ENCODE measurements at regions not wholly inside any gene's neighbourhood (a gene's known extent, or its start where the extent isn't known, plus 50 kb on each side); places are given as distances from the start of the nearest gene placed in this dataset.
A peak's percentile ranks its signal among the peaks of the same experiment; 100 is the strongest.

DNA sequence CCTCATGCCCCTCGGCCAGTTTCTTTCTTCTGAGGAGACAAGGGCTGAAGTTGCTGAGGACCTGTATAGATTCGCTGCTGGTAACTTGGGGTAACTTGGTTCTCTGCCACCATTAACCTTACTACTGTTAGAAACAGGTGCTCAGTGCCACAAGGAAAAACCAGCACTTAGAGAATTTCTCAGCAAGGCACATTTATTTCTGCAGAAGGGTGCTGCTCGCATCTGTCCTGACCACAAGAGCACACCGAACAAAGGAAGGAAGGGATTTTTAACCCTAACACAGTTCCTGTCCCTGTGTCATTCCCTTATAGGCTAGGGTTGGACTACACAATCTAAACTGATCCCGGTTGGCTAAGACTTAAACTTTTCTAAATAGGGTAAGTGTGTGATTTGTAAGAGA, 154.1 kb downstream of the SOCS6 start:
- H3K4me3 Mint-ChIP-seq: no peak overlapping the region
- no peaks in the 10 kb centered on the region for H3K27me3 Mint-ChIP-seq (ENCODE audit: low read depth)
- peaks cover 3% of the 10 kb centered on the region for H3K36me3 Mint-ChIP-seq
- no peak for DNase-seq (ENCODE audit: low spot score in 2 of 2, unreplicated experiment in 2 of 2)
- no peaks in the 10 kb centered on the region for H3K4me1 Mint-ChIP-seq
- no peak overlapping the region for H3K27ac Mint-ChIP-seq
- H3K9me3 Mint-ChIP-seq: peaks cover 23% of the 10 kb centered on the region
- TF ChIP-seq, protein P1, sequence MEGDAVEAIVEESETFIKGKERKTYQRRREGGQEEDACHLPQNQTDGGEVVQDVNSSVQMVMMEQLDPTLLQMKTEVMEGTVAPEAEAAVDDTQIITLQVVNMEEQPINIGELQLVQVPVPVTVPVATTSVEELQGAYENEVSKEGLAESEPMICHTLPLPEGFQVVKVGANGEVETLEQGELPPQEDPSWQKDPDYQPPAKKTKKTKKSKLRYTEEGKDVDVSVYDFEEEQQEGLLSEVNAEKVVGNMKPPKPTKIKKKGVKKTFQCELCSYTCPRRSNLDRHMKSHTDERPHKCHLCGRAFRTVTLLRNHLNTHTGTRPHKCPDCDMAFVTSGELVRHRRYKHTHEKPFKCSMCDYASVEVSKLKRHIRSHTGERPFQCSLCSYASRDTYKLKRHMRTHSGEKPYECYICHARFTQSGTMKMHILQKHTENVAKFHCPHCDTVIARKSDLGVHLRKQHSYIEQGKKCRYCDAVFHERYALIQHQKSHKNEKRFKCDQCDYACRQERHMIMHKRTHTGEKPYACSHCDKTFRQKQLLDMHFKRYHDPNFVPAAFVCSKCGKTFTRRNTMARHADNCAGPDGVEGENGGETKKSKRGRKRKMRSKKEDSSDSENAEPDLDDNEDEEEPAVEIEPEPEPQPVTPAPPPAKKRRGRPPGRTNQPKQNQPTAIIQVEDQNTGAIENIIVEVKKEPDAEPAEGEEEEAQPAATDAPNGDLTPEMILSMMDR (IDR thresholded peaks at IDR 0.05; ENCODE audit: unreplicated experiment): no peak

DNA sequence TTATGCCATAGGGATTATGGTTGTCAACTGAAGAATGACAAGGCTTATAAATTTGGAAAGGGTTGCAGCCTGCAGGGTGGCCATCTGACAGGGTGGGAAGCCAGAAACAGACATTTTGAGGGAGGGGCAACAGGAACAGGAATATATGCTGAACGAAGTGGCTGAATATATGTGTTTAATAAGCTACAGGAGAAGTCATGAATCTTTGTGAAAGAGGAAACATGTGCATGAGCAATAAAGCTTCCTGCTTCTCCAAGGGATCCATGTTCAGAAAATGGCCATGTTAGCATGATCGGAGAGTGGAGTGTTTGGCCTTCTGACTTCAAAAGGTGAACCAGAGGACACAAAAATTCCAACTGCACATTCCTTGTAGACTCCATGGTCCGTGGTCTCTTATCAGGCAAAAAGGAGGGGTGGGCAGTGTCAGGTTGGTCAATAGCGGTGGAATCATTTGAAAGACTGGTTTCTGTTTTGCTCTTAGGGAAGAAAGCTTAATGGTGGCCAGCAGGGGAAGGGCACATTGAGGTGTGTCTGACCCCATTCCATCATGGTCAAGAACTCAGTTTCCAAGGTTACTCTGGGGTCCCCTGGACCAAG, 144.1 kb downstream of the SOCS6 start:
- Mint-ChIP-seq H3K27me3 (ENCODE audit: low read depth) (no peaks in the 10 kb centered on the region), H3K36me3 (no peaks in the 10 kb centered on the region), H3K27ac (peak overlapping the region; percentile 67), H3K4me1 (peaks cover 22% of the 10 kb centered on the region), H3K4me3 (no peak overlapping the region), H3K9me3 (no peaks in the 10 kb centered on the region)
- DNase-seq (ENCODE audit: low spot score in 2 of 2, unreplicated experiment in 2 of 2): no peak
- TF ChIP-seq, protein P1 (IDR thresholded peaks at IDR 0.05; ENCODE audit: unreplicated experiment): no peak

DNA sequence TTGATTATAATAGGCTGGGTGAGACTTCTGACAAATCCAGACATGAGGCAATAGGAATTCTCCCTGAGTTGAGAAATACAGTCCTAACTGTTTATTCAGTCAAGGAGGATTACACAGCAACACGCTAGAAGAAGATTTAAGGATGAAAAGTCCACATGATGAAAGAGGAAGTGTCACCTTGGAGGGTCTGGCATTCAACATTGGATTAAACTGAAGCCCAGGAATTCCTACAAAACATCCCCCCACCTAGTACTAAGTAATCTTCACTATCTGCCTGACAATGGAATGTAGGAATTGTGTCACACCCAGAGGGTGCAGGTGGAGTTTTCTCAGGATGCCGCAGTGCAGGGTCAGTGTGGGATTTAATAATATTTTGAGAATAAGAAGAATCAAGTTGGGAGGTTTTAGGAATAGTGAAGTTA, 142.4 kb downstream of the SOCS6 start:
- Mint-ChIP-seq H3K4me1 (peaks cover 22% of the 10 kb centered on the region), H3K9me3 (no peaks in the 10 kb centered on the region), H3K36me3 (no peaks in the 10 kb centered on the region), H3K27ac (peak overlapping the region; percentile 59), H3K27me3 (ENCODE audit: low read depth) (no peaks in the 10 kb centered on the region), H3K4me3 (no peak overlapping the region)
- TF ChIP-seq, protein P1 (IDR thresholded peaks at IDR 0.05; ENCODE audit: unreplicated experiment): no peak
- no peak for DNase-seq (ENCODE audit: low spot score in 2 of 2, unreplicated experiment in 2 of 2)

DNA sequence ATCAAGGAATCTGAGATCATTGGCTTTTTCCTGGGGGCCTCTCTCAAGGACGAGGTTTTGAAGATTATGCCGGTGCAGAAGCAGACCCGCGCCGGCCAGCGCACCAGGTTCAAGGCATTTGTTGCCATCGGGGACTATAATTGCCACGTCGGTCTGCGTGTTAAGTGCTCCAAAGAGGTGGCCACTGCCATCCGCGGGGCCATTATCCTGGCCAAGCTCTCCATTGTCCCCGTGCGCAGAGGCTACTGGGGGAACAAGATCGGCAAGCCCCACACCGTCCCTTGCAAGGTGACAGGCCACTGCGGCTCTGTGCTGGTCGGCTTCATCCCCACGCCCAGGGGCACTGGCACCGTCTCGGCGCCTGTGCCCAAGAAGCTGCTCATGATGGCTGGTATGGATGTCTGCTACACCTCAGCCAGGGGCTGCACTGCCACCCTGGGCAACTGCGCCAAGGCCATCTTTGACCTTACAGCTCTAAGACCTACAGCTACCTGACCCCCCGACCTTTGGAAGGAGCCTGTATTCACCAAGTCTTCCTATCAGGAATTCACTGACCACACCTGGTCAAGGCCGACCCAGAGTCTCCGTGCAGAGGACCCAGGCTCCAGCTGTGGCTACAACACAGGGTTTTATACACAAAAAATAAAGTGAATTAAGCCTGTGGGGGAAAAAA, 141.8 kb downstream of the SOCS6 start:
- H3K4me1 Mint-ChIP-seq: peaks cover 22% of the 10 kb centered on the region

DNA sequence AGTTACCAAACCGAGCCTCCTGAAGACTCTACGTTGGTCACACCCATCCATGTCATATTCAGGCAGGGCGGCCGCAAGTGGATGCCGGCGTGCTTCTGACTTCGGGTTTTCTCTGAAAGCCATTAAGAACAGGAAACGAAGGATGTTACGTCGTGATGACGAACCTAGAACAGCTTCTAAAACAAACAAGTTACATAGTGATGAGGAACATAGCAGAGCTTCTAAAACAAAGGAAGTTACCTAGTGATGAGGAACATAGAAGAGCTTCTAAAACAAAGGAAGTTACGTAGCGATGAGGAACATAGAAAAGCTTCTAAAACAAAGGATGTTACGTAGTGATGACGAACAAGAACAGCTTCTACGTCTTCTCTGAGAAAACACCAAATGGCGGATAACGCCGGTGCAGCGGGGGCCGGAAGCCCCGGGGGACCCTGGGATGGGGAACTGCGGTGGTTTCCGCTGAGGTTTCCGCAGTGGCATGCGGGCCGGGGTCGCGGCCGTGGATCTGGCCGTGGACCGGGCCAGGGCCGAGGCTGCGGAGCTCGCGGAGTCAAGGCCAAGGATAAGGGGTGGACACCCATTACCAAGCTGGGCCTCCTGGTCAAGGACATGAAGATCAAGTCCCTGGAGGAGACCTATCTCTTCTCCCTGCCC, 141.1 kb downstream of the SOCS6 start:
- TF ChIP-seq, protein P1 (IDR thresholded peaks at IDR 0.05; ENCODE audit: unreplicated experiment): no peak
- H3K36me3 Mint-ChIP-seq: no peaks in the 10 kb centered on the region
- no peak for DNase-seq (ENCODE audit: low spot score in 2 of 2, unreplicated experiment in 2 of 2)
- no peak overlapping the region for H3K27ac Mint-ChIP-seq
- no peak overlapping the region for H3K4me3 Mint-ChIP-seq
- H3K9me3 Mint-ChIP-seq: no peaks in the 10 kb centered on the region
- H3K27me3 Mint-ChIP-seq (ENCODE audit: low read depth): no peaks in the 10 kb centered on the region
- peaks cover 22% of the 10 kb centered on the region for H3K4me1 Mint-ChIP-seq

More for the DNA sequence above, 141.8 kb downstream of the SOCS6 start:
- TF ChIP-seq, protein P1 (IDR thresholded peaks at IDR 0.05; ENCODE audit: unreplicated experiment): no peak
- no peaks in the 10 kb centered on the region for H3K27me3 Mint-ChIP-seq (ENCODE audit: low read depth)
- no peak for DNase-seq (ENCODE audit: low spot score in 2 of 2, unreplicated experiment in 2 of 2)
- no peak overlapping the region for H3K4me3 Mint-ChIP-seq
- H3K36me3 Mint-ChIP-seq: no peaks in the 10 kb centered on the region
- H3K27ac Mint-ChIP-seq: peak overlapping the region; percentile 59
- H3K9me3 Mint-ChIP-seq: no peaks in the 10 kb centered on the region
